GM23248 (cell line): ENCODE measurements at regions not wholly inside any gene's neighbourhood (a gene's known extent, or its start where the extent isn't known, plus 50 kb on each side); places are given as distances from the start of the nearest gene placed in this dataset.

Experiments
- EZH2 ChIP-seq: fragments of 200-600 bp; sonication (generic); IDR thresholded peaks from 2 replicates; pipeline ENCODE4 v1.6.1; 2018; ENCODE audit warnings: antibody characterized with exemption, mild to moderate bottlenecking; ENCODE audit not compliant: insufficient read depth, poor library complexity, severe bottlenecking
- EZH2phosphoT487 ChIP-seq: fragments of 200-600 bp; sonication (generic); IDR thresholded peaks from 2 replicates; pipeline ENCODE4 v1.6.1; 2018; ENCODE audit warnings: antibody characterized with exemption, moderate library complexity, mild to moderate bottlenecking, low read depth; ENCODE audit not compliant: insufficient read depth

- no peak for TF ChIP-seq EZH2
- no peak for TF ChIP-seq EZH2phosphoT487
Measured at GRCh38 chr15:62391641-62392262, 226.7 kb upstream of the C2CD4B start.
